GM04503 (cell line): ENCODE measurements at regions not wholly inside any gene's neighbourhood (a gene's known extent, or its start where the extent isn't known, plus 50 kb on each side); places are given as distances from the start of the nearest gene placed in this dataset.
"Not testable (repeated sequence)": the region's sequence is repeated elsewhere in the genome, so short reads cannot be mapped to it uniquely, and the experiment has no call there.

ENCODE experiments used
- DNase-seq: peaks from one replicate; pipeline ENCODE4 v3.0.0-alpha.2; 2012; ENCODE audit warnings: low read depth

- DNase-seq = not testable (repeated sequence)
These were observed 169.7 kb upstream of the KCTD7 start for GRCh38 chr7:66458991-66459390.

- not testable (repeated sequence) for DNase-seq
These were observed 168.8 kb upstream of the KCTD7 start for GRCh38 chr7:66459783-66460413.

GRCh38 chr7:66460921-66461361 lies 167.7 kb upstream of the KCTD7 start:
- DNase-seq = no peak

GRCh38 chr7:66461397-66461796 lies 167.3 kb upstream of the KCTD7 start:
- DNase-seq = not testable (repeated sequence)

GRCh38 chr7:66462831-66463230 lies 165.8 kb upstream of the KCTD7 start:
- DNase-seq = not testable (repeated sequence)

GRCh38 chr7:66464059-66464458 lies 164.6 kb upstream of the KCTD7 start:
- no peak for DNase-seq

- no peak for DNase-seq
These were observed 162.5 kb upstream of the KCTD7 start for GRCh38 chr7:66466081-66466600.

- DNase-seq = no peak
These were observed 160.8 kb upstream of the KCTD7 start for GRCh38 chr7:66467887-66468286.

GRCh38 chr7:66473064-66473463 lies 155.6 kb upstream of the KCTD7 start:
- not testable (repeated sequence) for DNase-seq

- no peak for DNase-seq
These were observed 154.2 kb upstream of the KCTD7 start for GRCh38 chr7:66474441-66474840.

GRCh38 chr7:66476056-66476455 lies 152.6 kb upstream of the KCTD7 start:
- DNase-seq = not testable (repeated sequence)

- DNase-seq = not testable (repeated sequence)
These were observed 150.8 kb upstream of the KCTD7 start for GRCh38 chr7:66477822-66478397.

GRCh38 chr7:66481229-66481628 lies 147.5 kb upstream of the KCTD7 start:
- DNase-seq = not testable (repeated sequence)

- DNase-seq = not testable (repeated sequence)
These were observed 139.6 kb upstream of the KCTD7 start for GRCh38 chr7:66489065-66489464.

- DNase-seq = not testable (repeated sequence)
These were observed 138.9 kb upstream of the KCTD7 start for GRCh38 chr7:66489741-66490140.

GRCh38 chr7:66490979-66491378 lies 137.7 kb upstream of the KCTD7 start:
- not testable (repeated sequence) for DNase-seq

GRCh38 chr7:66492405-66492804 lies 136.3 kb upstream of the KCTD7 start:
- DNase-seq = not testable (repeated sequence)

- peak; percentile 81 for DNase-seq
These were observed 135.2 kb upstream of the KCTD7 start for GRCh38 chr7:66493235-66494205.

- no peak for DNase-seq
These were observed 131.3 kb upstream of the KCTD7 start for GRCh38 chr7:66497346-66497745.

- no peak for DNase-seq
These were observed 128.6 kb upstream of the KCTD7 start for GRCh38 chr7:66500087-66500486.

GRCh38 chr7:66502230-66503035 lies 126.2 kb upstream of the KCTD7 start:
- DNase-seq = no peak

- no peak for DNase-seq
These were observed 125.7 kb upstream of the KCTD7 start for GRCh38 chr7:66503036-66503370.
